Uterus (tissue), 3 donors: ENCODE measurements at regions not wholly inside any gene's neighbourhood (a gene's known extent, or its start where the extent isn't known, plus 50 kb on each side); places are given as distances from the start of the nearest gene placed in this dataset.
"Not testable (repeated sequence)": the region's sequence is repeated elsewhere in the genome, so short reads cannot be mapped to it uniquely, and the experiment has no call there.

Experiments
- DNase-seq, 2 donors: peaks; one replicate each; pipeline ENCODE4 v3.0.0-alpha.2; 2019 to 2020
- H3K27ac ChIP-seq, 2 donors: fragments of 200-600 bp; sonication (generic); 1 replicate in 1 of 2; 2 replicates in 1 of 2; pipeline ENCODE4 v1.5.1; 2016 to 2018
- H3K27me3 ChIP-seq, 2 donors: fragments of 200-600 bp; sonication (generic); one replicate each; pipeline ENCODE4 v1.5.1; 2018 to 2019; ENCODE audit warnings: control low read depth in 1 of 2
- H3K36me3 ChIP-seq, 2 donors: fragments of 200-600 bp; sonication (generic); one replicate each; pipeline ENCODE4 v1.5.1; 2019; ENCODE audit warnings: control low read depth in 1 of 2
- H3K4me1 ChIP-seq, 2 donors: fragments of 200-600 bp; sonication (generic); one replicate each; pipeline ENCODE4 v1.5.1; 2018 to 2019; ENCODE audit warnings: control low read depth in 1 of 2
- H3K4me3 ChIP-seq, 2 donors: fragments of 200-600 bp; sonication (generic); 1 replicate in 1 of 2; 2 replicates in 1 of 2; pipeline ENCODE4 v1.5.1; 2018 to 2019; ENCODE audit warnings: mild to moderate bottlenecking in 1 of 2
- H3K9me3 ChIP-seq, 2 donors: fragments of 200-600 bp; sonication (generic); one replicate each; pipeline ENCODE4 v1.5.1; 2019; ENCODE audit warnings: control low read depth in 1 of 2
- CTCF ChIP-seq, 4 experiments: fragments of 200-600 bp in 2 of 4; fragments of 450-650 bp in 2 of 4; sonication (generic) in 2 of 4; IDR thresholded peaks; one replicate each; pipeline ENCODE4 v1.5.1; 2016 to 2019; ENCODE audit warnings: antibody characterized with exemption in 4 of 4, mild to moderate bottlenecking in 2 of 4, moderate library complexity in 1 of 4
- POLR2A ChIP-seq, 2 donors: fragments of 450-650 bp; IDR thresholded peaks; one replicate each; pipeline ENCODE4 v1.6.1; 2016; ENCODE audit warnings: antibody characterized with exemption in 2 of 2, mild to moderate bottlenecking in 1 of 2, moderate library complexity in 1 of 2
- intact Hi-C: fragments of 100-400 bp; cut with DNase I; formaldehyde crosslinking; loops from one replicate; pipeline ENCODE4 v1.15.1; 2023; ENCODE audit warnings: low total_unique reads
- donor health status: DM: yes; HTN: yes; CAD: no.

GRCh38 chr2:195552581-195552980 lies 104.4 kb upstream of the SLC39A10 start:
- TF ChIP-seq CTCF (IDR thresholded peaks at IDR 0.05) (no peak), POLR2A (IDR thresholded peaks at IDR 0.05) (no peak)
- intact Hi-C loops, result no loop called here
- Histone ChIP-seq H3K4me1 (no peaks in the 10 kb centered on the region), H3K27me3 (no peaks in the 10 kb centered on the region), H3K27ac (no peak overlapping the region), H3K9me3 (no peaks in the 10 kb centered on the region), H3K36me3 (no peaks in the 10 kb centered on the region), H3K4me3 (no peak overlapping the region)
- no peak for DNase-seq

DNA sequence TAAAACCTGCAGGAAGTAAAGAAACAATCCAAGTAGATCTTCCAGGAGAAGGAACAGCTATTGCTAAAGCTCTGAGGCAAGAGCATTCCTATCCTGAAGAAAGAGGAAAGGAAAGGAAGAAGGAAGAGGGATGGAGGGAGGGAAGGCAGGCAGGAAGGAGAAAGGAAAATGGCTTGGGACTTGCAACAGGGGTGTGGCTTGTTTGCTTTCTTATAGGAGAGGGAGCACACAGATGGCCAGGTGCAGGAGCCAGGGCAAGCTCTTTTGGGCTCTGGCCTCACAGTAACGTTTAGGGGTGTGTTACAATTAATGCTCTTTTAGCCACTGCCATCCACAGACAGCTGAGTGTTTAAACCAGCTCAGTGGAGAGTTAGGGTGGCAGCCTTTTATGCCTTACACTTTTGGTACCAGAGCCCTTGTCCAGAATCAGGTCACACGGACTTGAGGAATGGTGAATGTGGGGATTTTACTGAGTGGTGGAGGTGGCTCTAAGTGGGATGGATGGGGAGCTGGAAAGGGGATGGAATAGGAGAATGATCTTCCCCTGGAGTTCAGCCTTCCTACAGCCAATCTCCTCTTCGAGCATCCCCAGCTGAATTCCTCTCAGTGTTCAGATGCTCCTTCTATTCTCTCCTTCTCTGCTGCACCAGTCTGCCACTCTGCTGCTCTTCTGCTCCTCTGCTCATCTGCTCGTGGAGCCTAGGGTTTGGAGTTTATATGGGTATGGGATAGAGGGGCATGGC lies 108.7 kb upstream of the SLC39A10 start:
- Histone ChIP-seq H3K4me3 (no peak overlapping the region), H3K9me3 (no peaks in the 10 kb centered on the region), H3K36me3 (no peaks in the 10 kb centered on the region), H3K27ac (no peak overlapping the region), H3K4me1 (no peaks in the 10 kb centered on the region), H3K27me3 (no peaks in the 10 kb centered on the region)
- intact Hi-C loops, result no loop called here
- TF ChIP-seq POLR2A (IDR thresholded peaks at IDR 0.05) (no peak), CTCF (IDR thresholded peaks at IDR 0.05) (no peak)
- no peak for DNase-seq

- H3K9me3 ChIP-seq, H3K27me3 ChIP-seq, H3K27ac ChIP-seq, intact Hi-C loops, H3K4me1 ChIP-seq, H3K36me3 ChIP-seq, H3K4me3 ChIP-seq, DNase-seq: not testable (repeated sequence)
Observed at GRCh38 chr2:195547268-195547840, 109.7 kb upstream of the SLC39A10 start.

- H3K27ac ChIP-seq, result no peak overlapping the region
- no peaks in the 10 kb centered on the region for H3K36me3 ChIP-seq
- H3K4me3 ChIP-seq, result no peak overlapping the region
- intact Hi-C loops, result no loop called here
- DNase-seq, result no peak
- TF ChIP-seq POLR2A (IDR thresholded peaks at IDR 0.05) (no peak), CTCF (IDR thresholded peaks at IDR 0.05) (no peak)
- H3K9me3 ChIP-seq, result no peaks in the 10 kb centered on the region
- H3K4me1 ChIP-seq, result no peaks in the 10 kb centered on the region
- no peaks in the 10 kb centered on the region for H3K27me3 ChIP-seq
Observed at GRCh38 chr2:195545811-195546210, 111.2 kb upstream of the SLC39A10 start.

GRCh38 chr2:195543902-195544894 lies 112.8 kb upstream of the SLC39A10 start:
- H3K36me3 ChIP-seq, result no peaks in the 10 kb centered on the region
- TF ChIP-seq POLR2A (IDR thresholded peaks at IDR 0.05) (no peak), CTCF (IDR thresholded peaks at IDR 0.05) (no peak)
- no peaks in the 10 kb centered on the region for H3K4me1 ChIP-seq
- H3K27ac ChIP-seq, result no peak overlapping the region
- H3K9me3 ChIP-seq, result no peaks in the 10 kb centered on the region
- intact Hi-C loops, result no loop called here
- no peaks in the 10 kb centered on the region for H3K27me3 ChIP-seq
- no peak for DNase-seq
- no peak overlapping the region for H3K4me3 ChIP-seq
